ENCODE measurements at regions not wholly inside any gene's neighbourhood (a gene's known extent, or its start where the extent isn't known, plus 50 kb on each side); places are given as distances from the start of the nearest gene placed in this dataset.

DNA sequence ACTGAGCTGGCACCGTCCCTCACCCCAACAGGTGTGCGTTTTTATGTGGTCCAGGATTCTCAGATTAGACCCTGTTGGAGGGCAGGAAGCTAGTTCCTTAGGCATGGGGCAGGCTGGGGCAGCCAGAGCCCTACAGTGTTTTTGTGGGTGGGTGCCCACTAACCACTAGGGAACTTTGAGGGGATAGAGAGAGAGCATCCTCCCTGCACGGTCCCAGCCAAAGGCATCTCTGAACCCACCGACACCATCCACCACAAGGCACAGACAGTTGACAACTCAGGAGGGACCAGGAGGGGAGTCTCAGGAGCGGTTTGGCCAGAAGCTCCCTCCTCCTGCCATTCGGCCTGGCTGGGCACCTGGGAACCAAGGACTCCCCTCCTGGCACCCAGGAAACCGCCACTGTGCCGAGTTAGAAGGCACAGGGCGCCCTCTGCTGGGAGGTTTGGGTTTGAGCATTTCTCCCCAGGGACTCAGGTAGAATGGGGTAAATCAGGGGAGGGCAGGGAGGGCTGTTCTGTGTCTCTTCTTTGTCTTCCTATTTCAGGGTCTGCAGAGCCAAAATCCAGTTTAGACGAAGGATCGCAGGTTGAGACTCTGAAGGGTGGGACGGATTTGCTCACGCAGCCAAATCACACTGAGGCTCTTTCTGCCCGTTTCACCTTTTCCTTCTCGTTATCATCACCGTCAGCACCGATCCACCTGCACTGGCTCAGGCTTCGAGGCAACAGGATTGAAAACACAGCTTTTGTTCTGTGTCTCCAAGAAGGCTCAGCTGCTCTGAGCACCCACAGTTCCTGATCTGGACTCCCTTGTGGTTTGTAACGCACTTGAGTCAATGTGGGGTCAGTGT is 84.8 kb upstream of the COL13A1 start:
- no peak for DNase-seq (ENCODE audit: low read depth)

DNA sequence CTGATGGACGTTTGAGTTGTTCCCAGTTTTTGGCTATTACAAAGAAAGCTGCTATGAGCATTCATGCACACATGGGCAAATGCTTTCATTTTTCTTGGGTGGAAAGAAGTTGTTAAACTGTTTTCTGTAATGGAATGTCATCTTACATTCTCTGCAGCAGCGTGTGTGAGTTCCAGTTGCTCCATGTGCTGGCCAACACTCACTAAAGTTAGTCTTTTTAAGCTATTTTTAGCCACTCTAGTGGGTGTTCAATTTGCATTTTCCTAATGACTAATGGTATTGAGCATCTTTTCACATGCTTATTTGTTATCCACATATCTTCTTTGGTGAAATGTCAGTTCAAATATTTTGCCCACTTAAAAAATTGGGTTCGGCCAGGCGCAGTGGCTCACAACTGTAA is 82.8 kb upstream of the COL13A1 start:
- no peak for DNase-seq (ENCODE audit: low read depth)

DNA sequence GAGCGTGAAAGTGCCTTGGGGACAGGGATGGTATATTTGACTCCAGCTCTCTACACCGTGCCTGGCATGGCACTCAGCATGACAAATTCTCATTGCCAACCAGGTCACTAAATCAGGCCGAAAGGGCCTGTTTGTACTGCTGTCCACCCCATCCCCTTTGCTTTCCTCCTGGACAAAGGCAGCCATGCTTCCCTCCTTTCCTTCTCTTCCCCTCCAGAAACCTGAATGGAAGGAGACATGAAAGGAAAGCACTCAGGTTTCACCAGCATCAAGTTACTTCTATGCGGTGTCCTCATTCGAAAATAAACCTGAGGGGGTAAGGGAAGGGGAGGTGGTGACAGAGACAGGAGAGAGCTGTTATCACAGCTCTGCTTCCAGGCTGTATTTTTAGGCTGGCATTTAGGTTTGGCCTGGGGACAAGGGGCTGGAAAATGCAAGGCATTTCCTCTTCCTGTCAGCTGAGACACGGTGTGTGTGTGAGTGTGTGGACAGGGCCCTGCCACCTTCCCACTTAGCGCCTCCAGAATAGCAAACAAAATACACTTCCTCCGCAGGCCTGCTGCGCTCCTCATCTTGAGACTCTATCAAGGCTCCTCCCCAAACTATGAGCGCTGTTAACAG is 79.9 kb upstream of the COL13A1 start:
- no peak for DNase-seq (ENCODE audit: low read depth)

DNA sequence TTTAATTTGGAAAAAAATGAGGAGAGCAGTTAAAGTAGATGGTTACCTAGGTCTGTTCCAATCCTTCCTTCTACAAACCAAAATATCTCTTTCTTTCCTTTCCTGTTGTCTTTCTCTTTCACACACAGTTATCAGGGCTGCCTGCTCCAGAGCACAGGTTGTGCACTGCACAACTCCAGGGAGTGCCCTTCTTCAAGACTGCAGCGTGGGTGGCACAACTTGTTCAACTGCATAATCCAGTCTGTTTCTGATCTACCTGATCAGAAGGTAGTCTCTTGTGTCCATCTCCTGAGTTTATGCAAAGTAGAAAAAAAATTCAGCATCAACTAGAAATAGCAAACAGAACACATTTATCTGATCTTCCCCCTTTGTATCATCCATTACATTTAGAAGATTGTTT is 78.1 kb upstream of the COL13A1 start:
- DNase-seq (ENCODE audit: low read depth) = no peak

DNA sequence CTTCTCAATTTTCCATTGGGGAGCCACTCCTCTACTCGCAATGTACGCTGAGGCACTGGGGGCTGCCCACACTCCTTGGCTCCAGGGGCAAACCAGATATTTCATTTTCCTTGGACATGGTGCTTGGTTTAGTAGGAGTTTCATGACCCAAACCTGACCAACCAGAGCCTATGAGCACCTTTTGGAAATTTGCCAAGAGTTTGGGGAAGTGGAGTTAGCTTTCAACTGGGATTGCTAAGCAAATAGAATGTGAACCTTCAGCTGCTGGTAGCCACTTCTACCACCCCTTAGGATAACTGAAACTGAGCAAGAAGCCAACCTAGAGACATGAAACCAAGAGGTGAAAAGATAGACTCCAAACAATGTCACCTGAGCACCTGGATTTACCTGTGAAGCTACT is 74.9 kb upstream of the COL13A1 start:
- DNase-seq (ENCODE audit: low read depth) = no peak

DNA sequence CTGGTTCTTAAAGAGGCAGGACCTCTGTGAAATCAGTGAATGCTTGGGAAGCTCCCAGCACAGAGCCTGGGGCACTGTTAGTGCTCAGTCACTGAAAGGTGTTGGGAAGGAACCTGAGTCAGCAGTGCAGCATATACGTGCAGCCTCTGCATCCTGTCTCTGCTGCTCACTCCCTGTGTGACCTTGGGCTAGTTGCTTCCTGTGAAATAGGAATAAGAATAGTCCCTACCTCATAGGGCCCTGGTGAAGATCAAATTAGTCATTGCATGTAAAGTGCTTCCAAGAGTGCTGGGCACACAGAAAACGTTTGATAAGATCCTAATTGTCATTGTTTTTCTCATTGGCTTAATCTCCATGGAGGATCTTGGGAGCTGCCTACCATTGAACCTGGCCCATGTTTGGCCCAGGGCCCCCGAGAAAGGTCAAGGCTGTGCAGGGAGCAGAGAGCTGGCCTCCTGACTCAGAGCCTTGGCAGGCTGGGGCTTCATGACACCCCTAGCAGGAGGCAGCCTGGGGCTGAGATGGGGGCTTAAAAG is 73.3 kb upstream of the COL13A1 start:
- DNase-seq (ENCODE audit: low read depth) = no peak

DNA sequence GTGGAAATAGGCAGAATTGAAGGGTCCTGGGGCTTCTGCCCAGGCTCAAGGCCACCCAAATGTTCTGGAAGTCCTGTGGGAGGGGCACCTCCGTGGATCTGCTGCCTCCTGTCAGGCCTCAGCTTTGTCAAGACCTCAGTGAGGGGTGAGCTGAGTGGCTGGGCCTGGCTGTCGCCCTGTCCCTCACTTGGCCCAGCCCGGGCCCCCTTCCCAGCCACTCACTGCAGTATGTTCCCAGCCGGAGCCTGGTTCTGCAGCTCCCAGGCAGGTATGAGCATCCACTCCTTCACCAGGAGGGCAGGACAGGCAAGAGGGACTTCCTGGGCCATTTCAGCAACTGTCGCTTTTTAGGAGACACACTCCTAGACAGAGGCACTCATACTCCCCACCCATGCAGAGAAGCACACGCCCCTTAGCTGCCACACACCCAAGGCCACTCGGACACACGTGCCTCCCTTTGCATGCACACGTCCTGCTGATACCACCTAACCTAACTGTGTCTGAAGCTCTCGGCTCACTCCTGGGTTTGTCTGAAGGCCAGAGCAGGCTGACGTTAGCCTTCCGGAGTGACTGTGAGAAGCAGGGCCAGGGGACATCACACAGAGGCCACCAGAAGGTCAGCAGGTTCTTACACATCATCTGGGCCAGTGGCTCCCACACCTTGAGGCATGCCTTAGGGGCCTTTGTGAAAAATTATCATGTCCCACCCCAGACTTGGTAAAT is 72.2 kb upstream of the COL13A1 start:
- no peak for DNase-seq (ENCODE audit: low read depth)

DNA sequence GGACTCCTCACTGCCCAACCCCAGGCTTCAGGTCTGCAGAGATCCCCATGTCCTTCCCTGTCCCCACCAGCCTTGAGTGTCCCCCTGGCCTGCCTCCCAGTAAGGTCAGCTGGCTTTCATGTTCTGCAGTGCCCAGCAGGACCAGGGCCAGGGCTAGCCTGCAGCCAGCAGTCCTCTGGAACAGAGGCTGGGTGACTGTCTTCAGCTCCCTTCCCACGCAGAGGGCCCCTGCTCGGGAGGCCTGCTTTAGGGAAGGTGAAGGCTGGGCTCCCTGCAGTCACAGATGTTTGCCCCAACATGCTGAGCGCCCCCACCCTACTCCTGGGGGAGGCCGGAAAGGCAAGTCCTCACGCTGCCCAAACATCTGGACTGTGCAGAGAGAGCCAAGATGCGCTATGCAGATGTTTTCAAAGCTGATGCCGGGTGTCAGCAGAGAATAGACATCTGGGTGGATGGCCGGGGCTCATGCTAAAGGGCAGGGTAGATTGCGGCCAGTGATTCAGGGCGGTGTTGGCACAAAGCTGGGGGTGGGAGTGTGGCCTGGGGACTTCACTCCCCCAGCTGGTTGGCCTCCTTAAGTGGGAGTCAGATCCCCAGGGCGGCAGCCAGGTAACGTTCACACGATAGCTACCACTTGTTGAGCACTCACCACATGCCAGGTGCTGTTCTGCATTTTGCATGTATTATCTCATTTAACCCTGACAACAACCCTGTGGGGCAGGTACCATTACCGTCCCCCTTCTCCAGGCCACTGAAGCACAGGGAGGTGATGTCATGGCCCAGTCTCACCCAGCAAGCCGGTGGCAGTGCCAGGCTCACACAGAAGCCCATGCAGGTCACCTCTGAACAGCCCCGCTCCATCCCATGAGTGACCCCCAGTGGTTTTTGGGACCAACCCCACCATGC is 71.2 kb upstream of the COL13A1 start:
- no peak for DNase-seq (ENCODE audit: low read depth)

DNA sequence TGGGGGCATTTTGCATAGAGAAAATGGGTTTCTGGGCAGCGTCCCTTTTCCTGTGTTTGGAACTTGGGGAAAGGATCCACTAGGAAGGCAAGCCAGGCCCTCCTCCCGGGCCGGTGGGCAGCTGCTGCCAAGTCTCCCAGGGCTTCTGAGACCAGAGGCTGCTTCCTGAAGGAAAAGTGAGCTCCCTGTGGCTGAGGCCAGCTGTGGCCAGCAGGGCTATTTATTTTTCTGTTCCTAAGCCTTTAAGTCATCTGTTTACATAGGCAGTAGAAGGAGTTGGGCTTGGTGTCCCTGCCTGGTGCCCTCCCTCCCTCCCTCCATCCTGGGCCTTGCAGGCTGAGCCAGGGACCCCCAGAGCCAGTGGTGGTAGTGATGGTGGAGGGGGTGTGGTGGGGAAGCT is 70.5 kb upstream of the COL13A1 start:
- DNase-seq (ENCODE audit: low read depth) = no peak

DNA sequence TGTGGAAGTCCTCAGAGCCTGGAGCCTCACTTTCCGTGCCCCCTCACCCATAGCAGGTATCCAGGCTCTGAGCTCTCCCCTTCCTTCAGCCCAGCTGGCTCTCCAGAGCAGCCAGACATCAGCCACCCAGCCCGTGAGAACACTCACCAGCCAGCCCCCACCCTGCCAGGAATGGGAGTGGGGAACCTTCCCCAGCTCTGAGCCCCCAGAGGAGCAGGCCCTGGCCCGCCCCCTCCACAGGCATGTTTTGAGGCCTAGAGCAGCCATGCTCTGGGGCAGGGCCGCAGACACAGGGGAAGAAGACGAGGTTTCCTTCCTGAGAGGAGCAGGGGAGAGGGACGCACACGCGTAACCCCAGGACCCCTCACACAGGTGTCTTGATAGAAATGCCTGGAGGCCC is 70.0 kb upstream of the COL13A1 start:
- no peak for DNase-seq (ENCODE audit: low read depth)

DNA sequence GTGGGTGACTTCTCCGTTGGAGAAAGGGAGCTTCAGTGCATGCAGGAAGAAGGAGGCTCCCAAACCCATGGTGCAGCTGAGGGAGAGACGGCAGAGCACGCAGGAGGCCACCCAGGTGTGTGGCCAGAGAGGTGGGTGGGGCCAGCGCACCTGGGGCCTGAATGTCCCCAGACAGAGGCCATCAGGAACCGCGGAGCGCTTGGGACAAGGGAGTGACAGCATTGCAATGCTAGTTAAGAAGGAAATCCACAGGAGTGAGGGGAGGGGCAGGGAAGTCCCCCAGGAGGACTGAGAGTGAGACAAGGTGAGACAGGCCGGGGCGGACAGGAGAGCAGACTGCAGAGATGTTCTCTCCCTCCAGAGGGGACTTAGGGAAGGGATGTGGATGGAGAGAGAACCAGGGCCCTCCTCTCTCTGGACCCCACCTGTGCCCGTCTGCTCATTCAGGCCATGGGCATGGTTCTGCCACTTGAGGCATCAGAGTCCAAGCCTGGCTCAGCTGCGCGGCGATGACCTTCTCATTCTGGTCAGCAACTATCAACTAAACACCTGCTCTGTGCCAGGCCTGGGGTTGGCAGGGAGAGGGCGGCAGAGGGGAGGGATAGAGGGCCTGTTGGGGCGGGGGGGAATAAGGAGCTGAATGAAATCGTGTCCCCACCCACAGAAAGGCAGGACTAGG is 69.4 kb upstream of the COL13A1 start:
- no peak for DNase-seq (ENCODE audit: low read depth)

DNA sequence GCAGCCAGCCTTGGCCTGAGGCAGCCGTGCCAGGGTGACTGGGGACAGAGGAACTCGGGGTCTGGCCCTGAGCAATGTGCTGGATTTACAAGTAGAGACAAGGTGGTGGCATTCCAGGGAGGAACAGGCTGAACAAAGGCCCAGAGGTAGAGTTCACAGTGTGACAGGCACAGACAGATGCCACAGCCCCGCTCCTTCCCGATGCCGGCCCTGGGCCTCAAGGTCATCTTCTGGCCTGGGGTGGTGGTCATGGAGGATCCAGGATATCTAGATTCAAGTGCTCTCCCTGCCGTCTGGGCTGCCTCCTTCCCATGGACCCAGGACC is 68.9 kb upstream of the COL13A1 start:
- no peak for DNase-seq (ENCODE audit: low read depth)

DNA sequence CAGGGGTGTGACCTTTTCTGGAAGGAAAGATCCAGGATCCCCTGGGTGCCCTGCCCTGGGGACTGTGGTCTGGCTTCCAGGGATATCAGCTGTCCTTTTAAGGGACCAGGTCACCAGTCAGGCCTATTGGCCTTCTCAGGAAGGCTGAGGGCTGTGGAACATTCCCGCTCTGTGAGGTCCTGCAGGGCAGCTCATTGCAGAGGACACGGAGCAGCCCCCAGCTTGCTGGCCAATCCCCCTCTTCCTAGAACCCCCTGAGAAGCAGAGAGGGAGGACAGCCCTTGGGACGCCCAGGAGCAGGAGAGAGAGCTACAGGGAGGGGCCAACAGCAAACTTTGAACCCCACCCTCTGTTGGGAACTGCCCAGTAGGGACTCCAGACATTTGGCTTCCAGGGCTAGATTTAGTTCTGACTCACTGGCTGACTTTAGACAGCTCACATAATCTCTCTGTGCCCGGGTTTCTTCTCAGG is 67.9 kb upstream of the COL13A1 start:
- no peak for DNase-seq (ENCODE audit: low read depth)

DNA sequence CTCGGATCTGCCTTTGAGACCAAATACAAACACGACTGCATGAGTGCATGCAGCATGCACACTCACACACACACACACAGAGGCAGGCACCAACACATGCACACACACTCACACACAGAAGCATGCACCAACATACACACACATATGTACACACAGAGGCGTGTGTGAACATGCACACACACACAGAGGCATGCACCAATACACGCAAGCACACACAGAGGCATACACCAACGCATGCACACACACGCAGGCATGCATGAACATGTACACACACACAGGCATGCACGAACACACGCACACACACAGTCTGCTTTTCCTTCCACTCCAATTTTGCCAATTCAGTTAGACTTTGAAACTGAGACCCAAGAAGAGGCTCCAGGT is 67.3 kb upstream of the COL13A1 start:
- DNase-seq (ENCODE audit: low read depth) = no peak

DNA sequence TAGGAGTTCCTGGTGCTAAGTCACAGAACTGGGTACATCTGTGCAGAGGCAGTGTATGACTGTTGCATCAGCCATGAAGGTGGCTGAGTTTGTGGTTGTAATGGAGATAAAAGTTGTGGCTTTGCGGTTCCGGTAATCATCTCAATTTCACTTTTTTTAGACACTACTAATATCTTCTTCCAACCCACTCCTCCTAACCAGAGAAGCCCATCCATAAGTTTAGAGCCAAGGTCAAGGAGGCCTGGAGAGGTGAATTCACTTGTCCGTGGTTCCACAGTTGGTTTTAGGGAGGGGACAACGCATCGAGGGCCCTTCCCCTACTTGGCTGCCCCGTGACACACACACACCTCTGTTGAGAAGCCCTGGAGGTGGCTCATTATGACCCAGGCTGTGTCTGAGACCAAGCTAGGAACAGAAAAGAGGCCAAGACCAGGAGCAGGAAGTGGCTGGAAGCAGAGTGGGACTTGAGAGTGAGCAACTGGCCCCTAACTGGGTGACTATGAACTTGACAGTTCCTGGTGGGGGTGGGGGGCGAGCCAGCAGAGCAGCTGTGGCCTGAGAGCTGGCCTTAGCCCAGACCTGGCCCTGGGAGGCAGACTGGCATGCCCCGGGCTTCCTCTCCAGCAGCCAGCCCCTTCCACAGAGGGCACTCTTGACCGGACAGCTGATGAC is 66.8 kb upstream of the COL13A1 start:
- DNase-seq (ENCODE audit: low read depth) = no peak

DNA sequence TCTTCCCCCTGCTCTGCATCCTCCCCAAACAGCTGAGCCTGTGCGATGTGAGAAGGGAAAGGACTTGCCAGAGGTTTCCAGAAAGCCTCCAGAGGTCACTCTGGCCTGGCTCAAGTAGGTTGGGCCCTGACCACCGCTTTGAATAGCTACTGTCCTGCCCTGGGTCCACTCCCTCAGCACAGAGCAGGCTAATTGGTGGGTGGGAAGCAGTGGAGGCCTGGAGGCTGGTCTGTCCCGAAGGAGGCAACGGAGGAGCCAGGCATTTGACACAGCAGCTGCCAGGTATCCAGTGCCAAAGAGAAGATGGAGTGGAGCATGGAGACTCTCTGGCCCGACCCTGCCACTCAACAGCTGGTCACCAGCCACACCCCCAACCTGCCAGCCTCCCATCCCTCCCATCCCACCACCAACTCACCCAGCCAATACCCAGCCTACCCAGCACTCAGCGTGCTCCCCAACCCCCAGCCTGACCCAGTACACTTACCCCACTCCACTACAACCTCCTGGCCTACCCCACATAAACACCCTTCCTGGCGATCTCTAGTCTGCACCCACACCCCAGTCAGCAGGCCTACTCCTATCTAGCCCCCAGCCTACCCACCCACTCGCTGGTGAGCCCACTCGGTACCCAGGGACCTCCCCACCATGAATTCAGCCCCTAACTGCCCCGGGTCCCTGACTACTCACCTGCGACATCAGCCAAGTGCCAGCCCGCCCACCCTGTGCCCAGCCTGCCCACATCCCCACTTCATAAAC is 64.6 kb upstream of the COL13A1 start:
- DNase-seq (ENCODE audit: low read depth) = no peak

DNA sequence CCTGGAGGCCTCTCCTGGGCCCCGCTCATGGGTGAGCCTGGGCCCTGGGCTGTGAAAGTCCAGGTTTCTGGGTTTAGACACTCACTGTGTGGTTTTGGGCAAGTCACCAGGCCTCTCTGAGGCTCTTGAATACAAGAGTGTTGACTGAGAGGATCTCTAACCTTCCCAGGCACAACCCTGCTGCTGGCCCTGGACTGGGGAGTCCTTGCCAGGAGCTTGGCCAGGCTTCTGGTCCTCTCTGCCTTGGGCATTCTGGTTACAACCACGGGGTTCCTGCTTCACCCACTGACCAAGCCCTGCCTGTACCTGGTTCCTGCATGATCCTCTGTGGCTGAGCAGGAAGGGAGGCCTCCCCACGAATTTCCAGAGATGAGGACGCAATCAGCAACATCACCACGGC is 63.6 kb upstream of the COL13A1 start:
- no peak for DNase-seq (ENCODE audit: low read depth)

DNA sequence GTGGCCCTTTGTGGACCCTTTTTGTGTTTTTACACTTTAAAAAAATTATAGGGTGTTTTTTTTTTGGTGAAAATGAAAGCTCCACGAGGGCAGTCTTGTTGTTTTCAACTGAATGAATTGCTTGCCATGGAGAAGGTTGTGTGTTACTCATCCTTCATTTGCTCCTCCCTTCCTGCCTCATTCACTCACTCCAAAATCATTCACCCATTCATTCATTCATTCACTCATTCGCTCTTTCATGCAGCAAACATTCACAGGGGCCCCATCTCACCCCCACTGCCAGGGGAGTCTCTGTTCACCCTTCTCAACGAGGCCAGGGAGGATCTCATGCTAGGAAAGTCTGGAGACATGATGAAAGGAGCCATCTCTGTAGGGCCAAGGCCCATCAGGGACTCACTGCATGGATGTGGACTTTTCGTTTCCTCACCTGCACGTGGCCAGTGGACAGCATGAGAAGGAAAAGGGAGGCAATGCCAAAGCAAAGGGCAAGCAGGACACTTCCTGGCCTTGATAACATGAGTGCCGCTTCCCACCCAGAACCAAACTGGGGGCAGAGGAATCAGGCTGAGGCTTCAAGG is 62.8 kb upstream of the COL13A1 start:
- DNase-seq (ENCODE audit: low read depth) = no peak

DNA sequence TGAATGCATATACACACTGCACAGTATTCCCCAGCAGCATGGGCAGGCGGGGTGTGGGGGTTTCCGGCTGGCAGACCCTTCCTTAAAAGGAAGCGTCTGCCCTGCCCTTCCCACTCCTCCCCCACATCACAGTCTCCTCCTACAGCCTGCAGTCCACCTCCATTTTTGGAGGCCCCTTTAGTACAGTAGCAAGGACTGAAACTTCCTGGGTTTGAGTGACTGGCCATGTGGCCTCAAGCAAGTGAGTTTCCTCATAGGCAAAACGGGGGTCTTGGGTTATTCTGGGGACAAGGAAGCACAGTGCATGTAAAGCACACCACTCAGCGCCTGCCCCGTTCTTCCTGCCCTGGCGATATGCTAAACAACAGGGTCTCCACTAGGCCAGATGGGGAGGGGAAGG is 62.1 kb upstream of the COL13A1 start:
- no peak for DNase-seq (ENCODE audit: low read depth)

DNA sequence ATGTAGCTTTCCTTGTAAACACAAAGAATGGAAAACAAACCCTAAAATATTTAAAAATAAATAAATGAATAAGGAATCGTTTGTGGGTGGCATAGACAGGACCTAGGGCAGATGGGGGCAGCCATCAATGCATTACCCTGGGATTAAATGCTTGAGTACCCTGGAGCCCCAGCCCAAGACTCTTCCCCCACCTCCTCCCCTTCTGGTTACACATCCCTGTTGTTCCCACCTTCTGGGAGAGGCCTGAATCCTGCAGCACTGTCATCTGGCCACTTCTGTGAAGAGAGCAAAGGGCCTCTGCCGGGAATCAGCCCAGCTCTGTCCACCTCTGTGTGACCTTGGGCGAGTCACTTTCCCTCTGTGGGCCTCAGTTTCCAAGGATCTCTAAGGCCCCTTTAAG is 61.6 kb upstream of the COL13A1 start:
- DNase-seq (ENCODE audit: low read depth) = no peak
